HG03196 (cell line): ENCODE measurements at regions not wholly inside any gene's neighbourhood (a gene's known extent, or its start where the extent isn't known, plus 50 kb on each side); places are given as distances from the start of the nearest gene placed in this dataset.
A peak's percentile ranks its signal among the peaks of the same experiment; 100 is the strongest.

Experiments used
- ATAC-seq: cut with Tn5 transposase; IDR thresholded peaks from one replicate; pipeline ENCODE4 v1.9.1; 2021; ENCODE audit not compliant: unreplicated experiment

- ATAC-seq = no peak
These were observed 134.0 kb upstream of the SMAD1 start for GRCh38 chr4:145347684-145348083.

- no peak for ATAC-seq
These were observed 135.6 kb upstream of the SMAD1 start for GRCh38 chr4:145346081-145346480.

GRCh38 chr4:145345401-145345800 lies 136.3 kb upstream of the SMAD1 start:
- ATAC-seq = no peak

- ATAC-seq = no peak
These were observed 140.3 kb upstream of the SMAD1 start for GRCh38 chr4:145341381-145341780.

GRCh38 chr4:145340071-145340675 lies 141.5 kb upstream of the SMAD1 start:
- ATAC-seq = no peak

- no peak for ATAC-seq
These were observed 142.5 kb upstream of the SMAD1 start for GRCh38 chr4:145339075-145339725.

- no peak for ATAC-seq
These were observed 143.1 kb upstream of the SMAD1 start for GRCh38 chr4:145338568-145338967.

- ATAC-seq = no peak
These were observed 144.3 kb upstream of the SMAD1 start for GRCh38 chr4:145337391-145337790.

- no peak for ATAC-seq
These were observed 147.9 kb upstream of the SMAD1 start for GRCh38 chr4:145333786-145334185.

GRCh38 chr4:145326491-145326890 lies 146.1 kb upstream of the OTUD4 start:
- no peak for ATAC-seq

- ATAC-seq = no peak
These were observed 143.8 kb upstream of the OTUD4 start for GRCh38 chr4:145324161-145324560.

- no peak for ATAC-seq
These were observed 139.9 kb upstream of the OTUD4 start for GRCh38 chr4:145320294-145320693.

GRCh38 chr4:145319751-145320150 lies 139.4 kb upstream of the OTUD4 start:
- no peak for ATAC-seq

GRCh38 chr4:145316897-145317574 lies 136.6 kb upstream of the OTUD4 start:
- no peak for ATAC-seq

GRCh38 chr4:145315811-145316225 lies 135.4 kb upstream of the OTUD4 start:
- no peak for ATAC-seq

- ATAC-seq = no peak
These were observed 128.2 kb upstream of the OTUD4 start for GRCh38 chr4:145308598-145308997.

GRCh38 chr4:145307763-145308430 lies 127.5 kb upstream of the OTUD4 start:
- ATAC-seq = no peak

GRCh38 chr4:145307120-145307519 lies 126.7 kb upstream of the OTUD4 start:
- ATAC-seq = no peak

- ATAC-seq = no peak
These were observed 122.3 kb upstream of the OTUD4 start for GRCh38 chr4:145302725-145303124.

- no peak for ATAC-seq
These were observed 121.1 kb upstream of the OTUD4 start for GRCh38 chr4:145301386-145302080.

GRCh38 chr4:145299380-145300076 lies 119.1 kb upstream of the OTUD4 start:
- peak; percentile 85 for ATAC-seq
